Upper lobe of right lung (tissue), 1 donor: ENCODE measurements at regions not wholly inside any gene's neighbourhood (a gene's known extent, or its start where the extent isn't known, plus 50 kb on each side); places are given as distances from the start of the nearest gene placed in this dataset.

ENCODE experiments used
- ATAC-seq: fragments of 200-7000 bp; cut with Tn5 transposase; one replicate; pipeline ENCODE4 v1.9.1; 2020; ENCODE audit warnings: mild to moderate bottlenecking, moderate library complexity
- DNase-seq: peaks from one replicate; pipeline ENCODE4 v3.0.0-alpha.2; 2020
- H3K27ac ChIP-seq: fragments of 200-600 bp; one replicate; pipeline ENCODE4 v1.8.0; 2022
- H3K27me3 ChIP-seq: fragments of 200-600 bp; one replicate; pipeline ENCODE4 v1.8.0; 2022; ENCODE audit warnings: mild to moderate bottlenecking
- H3K36me3 ChIP-seq: fragments of 200-600 bp; one replicate; pipeline ENCODE4 v1.8.0; 2022
- H3K4me1 ChIP-seq: fragments of 200-600 bp; one replicate; pipeline ENCODE4 v1.8.0; 2022
- H3K4me3 ChIP-seq: fragments of 200-600 bp; one replicate; pipeline ENCODE4 v1.8.0; 2022; ENCODE audit warnings: mild to moderate bottlenecking
- H3K9me3 ChIP-seq: fragments of 200-600 bp; one replicate; pipeline ENCODE4 v1.8.0; 2022
- intact Hi-C: fragments of 100-400 bp; cut with DNase I; formaldehyde crosslinking; loops from one replicate; pipeline ENCODE4 v1.11.0; 2022
- TF ChIP-seq, protein P1 (sequence below): fragments of 200-600 bp; IDR thresholded peaks from one replicate; pipeline ENCODE4 v1.8.0; 2022; ENCODE audit warnings: antibody characterized with exemption
- donor health status: DM: no; HTN: yes; CAD: no; lungs with severe emphysema.

DNA sequence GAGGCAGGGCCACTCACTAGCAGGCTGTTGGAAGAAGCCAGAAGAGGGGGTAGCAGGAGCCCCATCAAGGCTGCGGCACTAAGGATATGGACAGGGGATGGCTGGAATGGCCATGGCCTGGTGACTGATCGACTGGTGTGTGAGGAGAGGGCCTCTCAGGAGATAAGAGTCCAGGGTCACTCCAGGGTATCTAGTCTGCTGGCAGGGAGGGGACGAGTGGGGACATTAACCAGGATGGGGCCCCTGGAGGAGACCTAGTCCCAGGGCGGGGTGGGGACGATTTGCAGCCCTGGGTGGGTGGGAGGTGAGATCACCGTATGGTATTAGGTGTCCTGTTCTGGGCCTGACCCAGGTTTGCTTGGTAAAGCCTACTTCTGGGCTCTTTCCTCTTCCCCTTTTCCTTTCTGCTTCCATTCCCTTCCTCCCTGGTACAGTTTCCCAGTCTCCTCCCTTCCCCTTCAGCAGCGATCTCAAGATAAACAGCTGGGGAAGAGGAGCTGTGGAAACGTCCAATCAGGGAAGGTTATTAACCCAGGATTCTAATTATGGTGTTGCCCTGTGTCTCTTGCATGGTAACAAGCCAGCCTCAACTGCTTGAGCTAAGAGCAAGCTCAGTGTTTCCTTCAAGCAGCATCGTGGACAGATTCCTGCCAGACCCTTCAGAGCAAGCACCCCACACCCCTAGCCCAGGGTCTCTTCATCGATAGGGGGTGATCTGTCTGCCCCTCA is 233.2 kb downstream of the RPS24 start:
- H3K9me3 ChIP-seq: no peaks in the 10 kb centered on the region
- H3K36me3 ChIP-seq: no peaks in the 10 kb centered on the region
- intact Hi-C loops: no loop called here
- DNase-seq (no peak), ATAC-seq (no peak)
- no peak overlapping the region for H3K4me3 ChIP-seq
- TF ChIP-seq, protein P1, sequence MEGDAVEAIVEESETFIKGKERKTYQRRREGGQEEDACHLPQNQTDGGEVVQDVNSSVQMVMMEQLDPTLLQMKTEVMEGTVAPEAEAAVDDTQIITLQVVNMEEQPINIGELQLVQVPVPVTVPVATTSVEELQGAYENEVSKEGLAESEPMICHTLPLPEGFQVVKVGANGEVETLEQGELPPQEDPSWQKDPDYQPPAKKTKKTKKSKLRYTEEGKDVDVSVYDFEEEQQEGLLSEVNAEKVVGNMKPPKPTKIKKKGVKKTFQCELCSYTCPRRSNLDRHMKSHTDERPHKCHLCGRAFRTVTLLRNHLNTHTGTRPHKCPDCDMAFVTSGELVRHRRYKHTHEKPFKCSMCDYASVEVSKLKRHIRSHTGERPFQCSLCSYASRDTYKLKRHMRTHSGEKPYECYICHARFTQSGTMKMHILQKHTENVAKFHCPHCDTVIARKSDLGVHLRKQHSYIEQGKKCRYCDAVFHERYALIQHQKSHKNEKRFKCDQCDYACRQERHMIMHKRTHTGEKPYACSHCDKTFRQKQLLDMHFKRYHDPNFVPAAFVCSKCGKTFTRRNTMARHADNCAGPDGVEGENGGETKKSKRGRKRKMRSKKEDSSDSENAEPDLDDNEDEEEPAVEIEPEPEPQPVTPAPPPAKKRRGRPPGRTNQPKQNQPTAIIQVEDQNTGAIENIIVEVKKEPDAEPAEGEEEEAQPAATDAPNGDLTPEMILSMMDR: no peak
- no peaks in the 10 kb centered on the region for H3K27me3 ChIP-seq
- H3K27ac ChIP-seq: peak overlapping the region; percentile 47
- no peaks in the 10 kb centered on the region for H3K4me1 ChIP-seq

DNA sequence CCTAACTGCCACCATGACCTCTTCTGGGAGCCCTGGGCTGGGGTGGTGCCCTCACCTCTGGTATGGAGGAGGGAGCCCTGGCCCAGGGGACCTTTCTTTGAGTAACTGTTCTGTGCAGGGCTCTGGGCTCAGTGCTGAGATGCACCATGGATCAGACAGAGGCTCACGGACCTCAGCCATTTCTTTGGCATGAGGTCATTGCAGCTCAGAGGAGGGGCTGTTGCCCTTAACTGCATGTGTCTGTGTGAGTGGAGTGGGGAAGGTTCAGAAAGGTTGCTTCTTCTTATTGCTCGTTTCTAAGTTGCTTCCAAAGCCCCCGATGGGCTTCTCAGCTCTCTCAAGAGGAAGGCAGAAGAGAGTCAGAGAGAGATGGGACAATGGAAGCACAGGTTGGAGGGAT is 233.9 kb downstream of the RPS24 start:
- Histone ChIP-seq H3K27ac (peak overlapping the region; percentile 47), H3K4me1 (no peaks in the 10 kb centered on the region), H3K36me3 (no peaks in the 10 kb centered on the region), H3K9me3 (no peaks in the 10 kb centered on the region), H3K27me3 (no peaks in the 10 kb centered on the region), H3K4me3 (no peak overlapping the region)
- TF ChIP-seq, protein P1: no peak
- ATAC-seq (no peak), DNase-seq (no peak)
- intact Hi-C loops: no loop called here

DNA sequence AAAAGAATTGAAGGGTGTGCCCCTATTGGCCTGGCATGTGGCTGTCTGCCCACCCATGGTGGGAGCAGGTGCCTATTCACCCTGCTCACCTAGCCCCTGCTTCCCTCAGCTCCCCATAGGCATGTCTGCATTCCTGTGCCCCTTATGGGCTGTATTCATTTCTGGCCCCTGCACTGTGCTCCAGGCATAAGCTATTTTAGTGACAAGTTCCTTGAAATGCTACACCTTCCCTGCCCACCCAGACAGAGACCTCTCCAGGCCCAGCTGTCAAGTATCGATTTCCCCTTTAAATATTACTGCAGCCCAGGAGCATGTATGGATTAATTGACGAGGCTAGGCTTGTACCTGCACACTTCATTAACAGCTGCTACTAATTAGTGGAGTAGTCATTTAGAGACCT is 235.4 kb downstream of the RPS24 start:
- no peaks in the 10 kb centered on the region for H3K36me3 ChIP-seq
- H3K4me1 ChIP-seq: no peaks in the 10 kb centered on the region
- no peaks in the 10 kb centered on the region for H3K9me3 ChIP-seq
- no peak for ATAC-seq
- DNase-seq: no peak
- no peak overlapping the region for H3K4me3 ChIP-seq
- no peak overlapping the region for H3K27ac ChIP-seq
- no peaks in the 10 kb centered on the region for H3K27me3 ChIP-seq
- TF ChIP-seq, protein P1: no peak
- intact Hi-C loops: no loop called here

DNA sequence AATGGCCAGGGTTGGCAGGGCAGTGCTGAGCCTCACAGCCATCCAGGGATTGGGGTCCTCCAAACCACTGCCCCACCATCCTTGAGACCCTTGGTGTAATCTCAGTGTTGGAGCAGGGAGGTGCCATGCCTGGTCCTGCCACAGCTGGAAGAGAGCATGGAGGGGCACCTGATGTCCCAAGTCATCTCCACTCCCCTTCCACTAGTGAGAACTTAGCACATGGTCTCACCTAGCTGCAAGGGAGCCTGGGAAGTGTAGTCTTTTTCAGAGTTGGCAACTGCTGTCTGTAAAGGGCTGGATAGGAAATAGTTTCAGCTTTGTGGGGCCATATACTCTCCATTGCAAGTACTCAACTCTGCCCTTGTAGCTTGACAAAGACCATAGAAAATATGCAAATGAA is 238.7 kb downstream of the RPS24 start:
- H3K27ac ChIP-seq: no peak overlapping the region
- no peaks in the 10 kb centered on the region for H3K36me3 ChIP-seq
- intact Hi-C loops: no loop called here
- H3K9me3 ChIP-seq: no peaks in the 10 kb centered on the region
- H3K27me3 ChIP-seq: no peaks in the 10 kb centered on the region
- no peak for DNase-seq
- H3K4me3 ChIP-seq: no peak overlapping the region
- ATAC-seq: no peak
- TF ChIP-seq, protein P1: no peak
- no peaks in the 10 kb centered on the region for H3K4me1 ChIP-seq

DNA sequence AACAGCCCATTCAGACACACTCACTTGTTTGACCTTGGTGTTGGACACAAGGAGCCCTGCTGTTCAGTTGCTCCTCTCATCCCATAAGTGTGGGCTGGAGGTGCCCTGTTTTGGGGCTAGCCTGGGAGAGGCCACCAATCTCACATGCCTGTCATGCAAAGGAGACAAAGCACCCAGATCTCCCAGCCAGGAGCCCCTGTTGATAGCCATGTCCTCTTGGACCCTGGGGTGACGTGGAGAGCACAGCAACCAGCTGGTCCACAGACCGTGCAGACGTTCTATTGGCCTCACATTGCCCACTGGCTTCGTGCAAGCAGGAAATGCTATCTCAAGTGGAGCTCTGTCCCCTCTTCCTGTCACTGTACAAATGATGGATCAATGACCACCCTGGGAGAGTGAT is 240.8 kb downstream of the RPS24 start:
- no peak overlapping the region for H3K27ac ChIP-seq
- no peaks in the 10 kb centered on the region for H3K27me3 ChIP-seq
- no peak for DNase-seq
- H3K4me3 ChIP-seq: no peak overlapping the region
- H3K9me3 ChIP-seq: no peaks in the 10 kb centered on the region
- H3K36me3 ChIP-seq: no peaks in the 10 kb centered on the region
- intact Hi-C loops: no loop called here
- H3K4me1 ChIP-seq: no peaks in the 10 kb centered on the region
- TF ChIP-seq, protein P1: no peak
- no peak for ATAC-seq

DNA sequence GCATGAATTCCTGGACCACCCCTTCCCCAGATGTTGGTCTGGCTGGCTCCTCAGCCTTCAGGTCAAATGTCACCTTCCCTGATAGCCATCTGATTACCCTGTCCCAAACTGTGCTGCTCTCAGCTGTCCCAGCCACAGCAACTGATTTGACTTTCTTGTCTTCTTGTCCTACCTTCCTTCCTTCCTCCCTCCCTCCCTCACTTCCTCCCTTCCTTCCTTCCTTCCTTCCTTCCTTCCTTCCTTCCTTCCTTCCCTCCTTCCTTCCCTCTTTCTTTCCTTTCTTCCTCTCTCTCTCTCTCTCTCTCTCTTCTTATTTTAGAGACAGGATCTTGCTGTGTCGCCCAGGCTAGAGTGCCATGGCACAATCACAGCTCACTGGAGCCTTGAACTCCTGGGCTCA is 242.5 kb downstream of the RPS24 start:
- Histone ChIP-seq H3K4me1 (no peaks in the 10 kb centered on the region), H3K4me3 (no peak overlapping the region), H3K27me3 (no peaks in the 10 kb centered on the region), H3K27ac (no peak overlapping the region), H3K36me3 (no peaks in the 10 kb centered on the region), H3K9me3 (no peaks in the 10 kb centered on the region)
- intact Hi-C loops: no loop called here
- no peak for ATAC-seq
- TF ChIP-seq, protein P1: no peak
- DNase-seq: no peak
